GM21529 (cell line): ENCODE measurements at regions not wholly inside any gene's neighbourhood (a gene's known extent, or its start where the extent isn't known, plus 50 kb on each side); places are given as distances from the start of the nearest gene placed in this dataset.
A peak's percentile ranks its signal among the peaks of the same experiment; 100 is the strongest.
"Not testable (repeated sequence)": the region's sequence is repeated elsewhere in the genome, so short reads cannot be mapped to it uniquely, and the experiment has no call there.

Experiments
- ATAC-seq: cut with Tn5 transposase; IDR thresholded peaks from one replicate; pipeline ENCODE4 v1.9.1; 2021; ENCODE audit not compliant: unreplicated experiment

DNA sequence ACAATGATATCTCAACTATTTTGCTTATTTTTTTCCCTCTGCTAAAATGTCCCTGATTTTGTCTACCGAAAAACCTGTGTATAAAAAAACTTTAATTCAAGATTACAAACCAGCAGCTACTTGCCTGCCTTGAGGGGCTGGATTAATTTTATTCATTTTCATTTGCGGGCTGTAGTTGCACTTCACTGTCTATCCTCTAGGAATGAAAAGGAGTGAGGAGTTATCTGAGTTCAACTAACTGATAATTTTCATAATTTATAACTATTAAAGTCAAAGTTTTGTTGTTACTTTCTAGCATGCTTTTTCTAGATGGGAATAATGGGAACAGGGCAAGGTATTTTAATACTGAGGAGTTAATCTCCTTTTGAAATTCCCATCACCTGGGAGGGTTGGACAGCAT lies 50.3 kb upstream of the AGTPBP1 start:
- not testable (repeated sequence) for ATAC-seq

GRCh38 chr9:85802978-85803695 lies 61.4 kb upstream of the AGTPBP1 start:
- ATAC-seq = not testable (repeated sequence)

DNA sequence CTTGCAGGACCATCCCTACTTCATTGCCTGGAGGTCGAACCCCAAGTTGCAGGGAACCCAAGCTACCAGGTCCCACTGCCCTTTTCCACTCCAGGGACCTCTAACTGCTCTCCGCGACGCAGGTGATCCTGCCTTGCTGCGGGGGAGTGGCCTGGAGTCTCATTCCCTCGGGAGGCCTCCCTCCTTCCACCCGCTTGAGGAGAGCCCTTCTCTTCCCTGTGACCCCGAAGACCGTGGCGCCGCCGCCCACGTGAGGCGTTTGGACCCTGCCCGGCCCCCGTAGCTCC lies 63.0 kb upstream of the AGTPBP1 start:
- ATAC-seq = not testable (repeated sequence)

GRCh38 chr9:85805134-85806005 lies 63.6 kb upstream of the AGTPBP1 start:
- peak; percentile 81 for ATAC-seq

- not testable (repeated sequence) for ATAC-seq
Measured at GRCh38 chr9:85808329-85808728, 66.6 kb upstream of the AGTPBP1 start.

DNA sequence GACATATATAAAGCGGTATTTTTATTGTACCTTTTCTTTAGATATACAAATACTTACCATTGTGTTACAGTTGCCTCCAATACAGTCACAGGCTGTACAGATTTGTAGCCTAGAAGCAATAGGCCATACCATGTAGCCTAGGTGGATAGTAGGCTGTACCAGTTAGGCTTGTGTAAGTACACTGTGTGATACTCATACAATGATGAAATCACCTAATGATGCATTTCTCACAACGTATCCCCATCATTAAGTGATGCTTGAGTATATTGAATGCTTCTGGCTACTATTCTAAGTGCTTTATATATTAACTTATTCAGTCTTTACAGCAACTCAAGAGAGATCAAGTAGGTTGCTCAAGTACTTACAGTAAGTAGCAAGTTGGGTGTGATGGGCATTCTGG lies 71.6 kb upstream of the AGTPBP1 start:
- ATAC-seq = not testable (repeated sequence)

- ATAC-seq = not testable (repeated sequence)
Measured at GRCh38 chr9:85814800-85815199, 73.0 kb upstream of the AGTPBP1 start.

GRCh38 chr9:85818971-85819370 lies 77.2 kb upstream of the AGTPBP1 start:
- ATAC-seq = not testable (repeated sequence)

- not testable (repeated sequence) for ATAC-seq
Measured at GRCh38 chr9:85820598-85820997, 78.8 kb upstream of the AGTPBP1 start.

DNA sequence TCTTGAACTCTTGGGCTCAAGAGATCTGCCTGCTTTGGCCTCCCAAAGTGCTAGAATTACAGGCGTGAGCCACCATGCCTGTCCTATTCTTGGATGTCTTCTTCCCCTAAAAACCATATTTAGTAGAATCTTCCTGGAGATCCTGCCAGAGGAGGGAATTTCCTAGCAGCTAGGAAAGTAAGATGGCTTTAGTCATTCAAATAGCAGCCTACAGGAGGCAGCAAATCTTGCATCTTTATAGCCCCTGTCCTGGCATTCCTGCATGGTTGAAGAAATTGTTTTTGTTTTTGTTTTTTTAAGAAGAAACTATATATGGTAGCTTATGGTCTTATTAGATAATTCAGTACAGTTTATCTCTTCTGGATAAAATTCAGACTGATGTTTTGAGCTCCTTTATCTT lies 83.2 kb upstream of the AGTPBP1 start:
- ATAC-seq = not testable (repeated sequence)

- ATAC-seq = not testable (repeated sequence)
Measured at GRCh38 chr9:85834591-85834990, 92.8 kb upstream of the AGTPBP1 start.

GRCh38 chr9:85843949-85844348 lies 97.0 kb upstream of the NAA35 start:
- ATAC-seq = not testable (repeated sequence)

GRCh38 chr9:85847782-85848181 lies 93.2 kb upstream of the NAA35 start:
- not testable (repeated sequence) for ATAC-seq

- ATAC-seq = no peak
Measured at GRCh38 chr9:85858056-85858750, 82.7 kb upstream of the NAA35 start.

GRCh38 chr9:85859765-85860164 lies 81.2 kb upstream of the NAA35 start:
- no peak for ATAC-seq

GRCh38 chr9:85861882-85862281 lies 79.1 kb upstream of the NAA35 start:
- not testable (repeated sequence) for ATAC-seq

- ATAC-seq = no peak
Measured at GRCh38 chr9:85863875-85864274, 77.1 kb upstream of the NAA35 start.

- ATAC-seq = no peak
Measured at GRCh38 chr9:85871008-85871407, 69.9 kb upstream of the NAA35 start.

DNA sequence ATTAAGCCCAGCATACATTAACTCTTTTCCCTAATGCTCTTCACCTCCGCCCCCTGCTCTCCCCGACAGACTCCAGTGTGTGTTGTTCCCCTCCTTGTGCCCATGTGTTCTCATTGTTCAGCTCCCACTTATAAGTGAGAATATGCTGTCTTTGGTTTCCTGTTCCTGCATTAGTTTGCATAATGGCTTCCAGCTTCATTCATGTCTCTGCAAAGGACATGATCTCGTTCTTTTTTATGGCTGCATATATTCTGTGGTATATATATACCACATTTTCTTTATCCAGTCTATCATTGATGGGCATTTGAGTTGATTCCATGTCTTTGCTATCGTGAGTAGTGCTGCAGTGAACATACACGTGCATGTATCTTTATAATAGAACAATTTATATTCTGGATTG lies 69.3 kb upstream of the NAA35 start:
- ATAC-seq = not testable (repeated sequence)

- no peak for ATAC-seq
Measured at GRCh38 chr9:85872463-85872862, 68.5 kb upstream of the NAA35 start.

- no peak for ATAC-seq
Measured at GRCh38 chr9:85876628-85877027, 64.3 kb upstream of the NAA35 start.
